B cell (primary cell): ENCODE measurements at regions not wholly inside any gene's neighbourhood (a gene's known extent, or its start where the extent isn't known, plus 50 kb on each side); places are given as distances from the start of the nearest gene placed in this dataset.

ENCODE experiments used
- EZH2 ChIP-seq: IDR thresholded peaks from 2 replicates; pipeline ENCODE4 v1.6.1; 2012; ENCODE audit warnings: borderline replicate concordance, low read depth, mild to moderate bottlenecking, moderate library complexity, low read length; ENCODE audit not compliant: insufficient read depth, poor library complexity, severe bottlenecking
- TF ChIP-seq, protein P1 (sequence below): fragments of 200-600 bp; IDR thresholded peaks from one replicate; pipeline ENCODE4 v1.8.0; 2022; ENCODE audit warnings: antibody characterized with exemption, mild to moderate bottlenecking

DNA sequence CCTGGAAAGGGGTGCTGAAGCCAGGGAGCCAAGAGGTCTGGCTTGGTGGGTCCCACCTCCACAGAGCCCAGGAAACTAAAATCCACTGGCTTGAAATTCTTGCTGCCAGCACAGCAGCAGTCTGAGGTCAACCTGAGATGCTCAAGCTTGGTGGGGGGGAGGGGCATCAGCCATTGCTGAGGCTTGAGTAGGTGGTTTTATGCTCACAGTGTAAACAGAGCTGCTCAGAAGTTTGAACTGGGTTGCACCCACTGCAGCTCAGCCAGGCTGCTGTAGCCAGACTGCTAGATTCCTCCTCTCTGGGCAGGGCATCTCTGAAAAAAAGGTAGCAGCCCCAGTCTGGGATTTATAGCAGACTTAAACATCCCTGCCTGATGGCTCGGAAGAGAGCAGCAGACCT lies 55.5 kb upstream of the FBXL17 start:
- TF ChIP-seq, protein P1, sequence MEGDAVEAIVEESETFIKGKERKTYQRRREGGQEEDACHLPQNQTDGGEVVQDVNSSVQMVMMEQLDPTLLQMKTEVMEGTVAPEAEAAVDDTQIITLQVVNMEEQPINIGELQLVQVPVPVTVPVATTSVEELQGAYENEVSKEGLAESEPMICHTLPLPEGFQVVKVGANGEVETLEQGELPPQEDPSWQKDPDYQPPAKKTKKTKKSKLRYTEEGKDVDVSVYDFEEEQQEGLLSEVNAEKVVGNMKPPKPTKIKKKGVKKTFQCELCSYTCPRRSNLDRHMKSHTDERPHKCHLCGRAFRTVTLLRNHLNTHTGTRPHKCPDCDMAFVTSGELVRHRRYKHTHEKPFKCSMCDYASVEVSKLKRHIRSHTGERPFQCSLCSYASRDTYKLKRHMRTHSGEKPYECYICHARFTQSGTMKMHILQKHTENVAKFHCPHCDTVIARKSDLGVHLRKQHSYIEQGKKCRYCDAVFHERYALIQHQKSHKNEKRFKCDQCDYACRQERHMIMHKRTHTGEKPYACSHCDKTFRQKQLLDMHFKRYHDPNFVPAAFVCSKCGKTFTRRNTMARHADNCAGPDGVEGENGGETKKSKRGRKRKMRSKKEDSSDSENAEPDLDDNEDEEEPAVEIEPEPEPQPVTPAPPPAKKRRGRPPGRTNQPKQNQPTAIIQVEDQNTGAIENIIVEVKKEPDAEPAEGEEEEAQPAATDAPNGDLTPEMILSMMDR: no peak
- TF ChIP-seq EZH2: no peak
